ENCODE measurements at regions not wholly inside any gene's neighbourhood (a gene's known extent, or its start where the extent isn't known, plus 50 kb on each side); places are given as distances from the start of the nearest gene placed in this dataset.

- Histone ChIP-seq H3K36me3 (no peaks in the 10 kb centered on the region), H3K4me1 (no peaks in the 10 kb centered on the region), H3K9me3 (no peaks in the 10 kb centered on the region), H3K27me3 (no peaks in the 10 kb centered on the region), H3K27ac (no peak overlapping the region), H3K4me3 (no peak overlapping the region)
- DNase-seq = no peak
- no peak for ATAC-seq (ENCODE audit: low FRiP score in 2 of 2)
- TF ChIP-seq POLR2A (IDR thresholded peaks at IDR 0.05) (no peak), EP300 (IDR thresholded peaks at IDR 0.05) (no peak), CTCF (IDR thresholded peaks at IDR 0.05) (no peak)
Measured at GRCh38 chrX:93977641-93978040, 303.6 kb downstream of the FAM133A start.

- no peak overlapping the region for H3K27ac ChIP-seq
- H3K9me3 ChIP-seq = no peaks in the 10 kb centered on the region
- no peaks in the 10 kb centered on the region for H3K36me3 ChIP-seq
- no peaks in the 10 kb centered on the region for H3K27me3 ChIP-seq
- H3K4me3 ChIP-seq = no peak overlapping the region
- no peaks in the 10 kb centered on the region for H3K4me1 ChIP-seq
- WGBS, 2 donors = 50 to 63% methylated on average over 2 of the region's 2 CpGs
- no peak for DNase-seq
- ATAC-seq (ENCODE audit: low FRiP score in 2 of 2) = no peak
- no peak for TF ChIP-seq EP300 (IDR thresholded peaks at IDR 0.05)
- TF ChIP-seq CTCF (IDR thresholded peaks at IDR 0.05) = no peak
- no peak for TF ChIP-seq POLR2AphosphoS5 (IDR thresholded peaks at IDR 0.05)
- no peak for TF ChIP-seq POLR2A (IDR thresholded peaks at IDR 0.05)
Measured at GRCh38 chrX:93985344-93986307, 311.6 kb downstream of the FAM133A start.
